HCT116 (cell line): ENCODE measurements at regions not wholly inside any gene's neighbourhood (a gene's known extent, or its start where the extent isn't known, plus 50 kb on each side); places are given as distances from the start of the nearest gene placed in this dataset.

ENCODE experiments used
- ATAC-seq: fragments of 200-7000 bp; cut with Tn5 transposase; 2 replicates; pipeline ENCODE4 v1.9.1; 2020; ENCODE audit warnings: mild to moderate bottlenecking, moderate library complexity
- BruUV-seq: library from RNA; stranded (reverse); fragments of 400-500 nt; replicated peaks from 2 replicates; lab custom pipeline; 2021; lab: Mats Ljungman, UMichigan
- CTCF ChIA-PET: fragments of 300-600 bp; sonication (Branson Sonifier 250); formaldehyde crosslinking; loops from one replicate; lab custom pipeline; 2021; ENCODE audit warnings: antibody characterized with exemption; lab: Charles Lee
- POLR2A ChIA-PET: fragments of 300-600, 350-600 bp; sonication (Branson Sonifier 250); formaldehyde crosslinking; loops from one replicate; lab custom pipeline; 2021; ENCODE audit warnings: antibody characterized with exemption; lab: Charles Lee
- RAD21 ChIA-PET, 2 experiments: fragments of 300-600 bp; sonication (Branson Sonifier 250); formaldehyde crosslinking; loops; one replicate each; lab custom pipeline; 2023; ENCODE audit warnings: low total read pairs in 2 of 2; ENCODE audit not compliant: uncharacterized antibody in 2 of 2, unreplicated experiment in 2 of 2, low non-redundant PET in 1 of 2; lab: Charles Lee
- DNase-seq: peaks from one replicate; pipeline ENCODE4 v3.0.0-alpha.2; 2010; ENCODE audit warnings: low read depth, low spot score
- H2AFZ ChIP-seq: fragments of 200-600 bp; shearing (Covaris generic), sonication (generic); 2 replicates; pipeline ENCODE4 v1.6.1; 2017; ENCODE audit warnings: low read depth, mixed run types, mixed read lengths, antibody characterized with exemption, low read length; ENCODE audit not compliant: poor library complexity, severe bottlenecking
- H3K27ac ChIP-seq: 2 replicates; pipeline ENCODE4 v1.5.1; 2012; ENCODE audit warnings: low read depth, low read length
- H3K27me3 ChIP-seq: fragments of 200-600 bp; sonication (generic); 2 replicates; pipeline ENCODE4 v1.6.1; 2016; ENCODE audit warnings: mixed run types, low read length, mixed read lengths; ENCODE audit not compliant: insufficient read depth
- H3K36me3 ChIP-seq, 2 experiments: fragments of 200-500 bp in 1 of 2; fragments of 200-600 bp in 1 of 2; sonication (Bioruptor generic) in 1 of 2; sonication (generic) in 1 of 2; 2 replicates each; pipeline versions ENCODE4 v1.5.1 to v1.6.1; 2014 to 2016; ENCODE audit warnings: low read length in 2 of 2, inconsistent platforms in 1 of 2, mixed read lengths in 1 of 2, mixed run types in 1 of 2; ENCODE audit not compliant: insufficient read depth in 2 of 2, control insufficient read depth in 1 of 2
- H3K4me1 ChIP-seq, 2 experiments: fragments of 200-600 bp in 1 of 2; sonication (generic) in 1 of 2; 2 replicates each; pipeline versions ENCODE4 v1.5.1 to v1.6.1; 2012 to 2017; ENCODE audit warnings: low read length in 2 of 2, inconsistent platforms in 1 of 2, mild to moderate bottlenecking in 1 of 2, mixed read lengths in 1 of 2, mixed run types in 1 of 2, moderate library complexity in 1 of 2; ENCODE audit not compliant: insufficient read depth in 2 of 2, control insufficient read depth in 1 of 2
- H3K4me2 ChIP-seq: fragments of 200-600 bp; sonication (generic); 2 replicates; pipeline ENCODE4 v1.6.1; 2017; ENCODE audit warnings: mixed run types, low read length, mixed read lengths
- H3K4me3 ChIP-seq, 2 experiments: fragments of 200-600 bp in 1 of 2; sonication (generic) in 1 of 2; replicated peaks in 1 of 2; 2 replicates each; pipeline ENCODE4 v1.5.1; 2011 to 2016; ENCODE audit warnings: low read length in 2 of 2, control low read depth in 1 of 2, low read depth in 1 of 2, mild to moderate bottlenecking in 1 of 2, mixed read lengths in 1 of 2, mixed run types in 1 of 2
- H3K79me2 ChIP-seq: fragments of 200-600 bp; sonication (generic); 2 replicates; pipeline ENCODE4 v1.6.1; 2017; ENCODE audit warnings: mild to moderate bottlenecking, mixed run types, low read length, moderate library complexity, mixed read lengths; ENCODE audit not compliant: insufficient read depth
- H3K9ac ChIP-seq: fragments of 200-600 bp; sonication (generic); 2 replicates; pipeline ENCODE4 v1.6.1; 2016; ENCODE audit warnings: low read length, mixed read lengths
- H3K9me2 ChIP-seq: fragments of 200-600 bp; sonication (generic), shearing (Covaris generic); 2 replicates; pipeline ENCODE4 v1.6.1; 2017; ENCODE audit warnings: mixed run types, mild to moderate bottlenecking, moderate library complexity; ENCODE audit not compliant: insufficient read depth
- H3K9me3 ChIP-seq, 2 experiments: fragments of 200-500 bp in 1 of 2; fragments of 200-600 bp in 1 of 2; sonication (Bioruptor generic) in 1 of 2; sonication (generic) in 1 of 2; 2 replicates each; pipeline ENCODE4 v1.6.1; 2014 to 2017; ENCODE audit warnings: low read length in 2 of 2, mixed read lengths in 2 of 2, inconsistent platforms in 1 of 2, low read depth in 1 of 2, mild to moderate bottlenecking in 1 of 2, mixed run types in 1 of 2, moderate library complexity in 1 of 2; ENCODE audit not compliant: control insufficient read depth in 1 of 2, insufficient read depth in 1 of 2
- H4K20me1 ChIP-seq: fragments of 200-600 bp; sonication (generic), shearing (Covaris generic); 2 replicates; pipeline ENCODE4 v1.6.1; 2017; ENCODE audit warnings: mixed run types, mild to moderate bottlenecking, moderate library complexity; ENCODE audit not compliant: insufficient read depth
- CBX3 ChIP-seq: IDR thresholded peaks from 2 replicates; pipeline ENCODE4 v1.6.1; 2012; ENCODE audit warnings: low read depth
- EZH2 ChIP-seq: fragments of 200-600 bp; sonication (generic); IDR thresholded peaks from 2 replicates; pipeline ENCODE4 v1.6.1; 2017; ENCODE audit warnings: antibody characterized with exemption, mixed run types
- EZH2phosphoT487 ChIP-seq: fragments of 200-600 bp; IDR thresholded peaks from 2 replicates; pipeline ENCODE4 v1.6.1; 2018; ENCODE audit warnings: antibody characterized with exemption, borderline replicate concordance
- FOSL1 ChIP-seq: IDR thresholded peaks from 2 replicates; pipeline ENCODE4 v1.6.1; 2012; ENCODE audit warnings: low read depth
- POLR2A ChIP-seq: IDR thresholded peaks from 2 replicates; pipeline ENCODE4 v1.7.0; 2011; ENCODE audit warnings: borderline replicate concordance; ENCODE audit not compliant: insufficient read depth, insufficient read length; ENCODE audit errors: extremely low read depth
- POLR2AphosphoS5 ChIP-seq: IDR thresholded peaks from 2 replicates; pipeline ENCODE4 v1.6.1; 2011; ENCODE audit warnings: mild to moderate bottlenecking, low read depth, low read length, moderate library complexity
- REST ChIP-seq: IDR thresholded peaks from 2 replicates; pipeline ENCODE4 v1.6.1; 2012; ENCODE audit warnings: low read depth
- SP1 ChIP-seq: IDR thresholded peaks from 2 replicates; pipeline ENCODE4 v1.6.1; 2012; ENCODE audit warnings: low read depth
- SRF ChIP-seq: IDR thresholded peaks from 2 replicates; pipeline ENCODE4 v1.6.1; 2012; ENCODE audit warnings: low read depth
- YY1 ChIP-seq: IDR thresholded peaks from 2 replicates; pipeline ENCODE4 v1.6.1; 2011; ENCODE audit warnings: low read length, low read depth, moderate library complexity, mild to moderate bottlenecking; ENCODE audit not compliant: insufficient replicate concordance; ENCODE audit errors: extremely low read depth
- ZFX ChIP-seq: fragments of 450-650 bp; IDR thresholded peaks from 2 replicates; pipeline ENCODE4 v1.6.1; 2017
- intact Hi-C: fragments of 100-400 bp; cut with micrococcal nuclease; formaldehyde crosslinking; loops from 2 replicates; pipeline ENCODE4 v1.10.0; 2022
- TF ChIP-seq, protein P1 (sequence below), 3 experiments: fragments of 200-600 bp in 1 of 3; sonication (generic) in 1 of 3; IDR thresholded peaks in 2 of 3; conservative IDR thresholded peaks in 1 of 3; 2 replicates each; pipeline ENCODE4 v1.5.1; 2012 to 2017; ENCODE audit warnings: low read depth in 2 of 3, low read length in 2 of 3, antibody characterized with exemption in 1 of 3, borderline replicate concordance in 1 of 3, control low read depth in 1 of 3, mild to moderate bottlenecking in 1 of 3, mixed read lengths in 1 of 3, mixed run types in 1 of 3, moderate library complexity in 1 of 3; ENCODE audit not compliant: insufficient read depth in 1 of 3

DNA sequence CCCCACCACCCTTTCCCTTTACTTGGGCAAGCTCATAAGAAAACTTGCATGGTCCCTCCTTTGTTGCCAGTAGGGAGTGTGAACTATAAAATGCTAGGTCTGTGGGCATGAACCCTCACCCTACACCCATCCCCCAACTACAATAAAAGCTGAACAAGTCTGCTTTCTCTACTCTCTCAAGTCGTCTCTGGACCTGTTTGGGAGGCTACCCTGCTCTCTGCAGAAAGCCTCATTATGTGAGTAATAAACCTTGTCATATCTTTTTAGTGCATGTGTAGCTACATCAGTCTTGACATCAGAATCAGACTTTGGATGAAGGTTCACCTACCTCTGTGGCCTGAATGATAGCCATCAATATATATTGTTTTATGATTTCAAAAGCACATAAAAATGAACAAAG, 155.4 kb upstream of the FAM241A start:
- ChIA-PET POLR2A (no interaction called here), RAD21 (no interaction called here), CTCF (no interaction called here)
- peaks cover 0 to 15% of the 10 kb centered on the region in 2 experiments; a peak in 2 of 4 replicates for H3K4me1 ChIP-seq
- TF ChIP-seq EZH2 (no peak), POLR2A (no peak), REST (no peak), CBX3 (no peak), FOSL1 (no peak), POLR2AphosphoS5 (no peak), EZH2phosphoT487 (no peak), SP1 (no peak), ZFX (no peak), YY1 (no peak), SRF (no peak)
- TF ChIP-seq, protein P1, sequence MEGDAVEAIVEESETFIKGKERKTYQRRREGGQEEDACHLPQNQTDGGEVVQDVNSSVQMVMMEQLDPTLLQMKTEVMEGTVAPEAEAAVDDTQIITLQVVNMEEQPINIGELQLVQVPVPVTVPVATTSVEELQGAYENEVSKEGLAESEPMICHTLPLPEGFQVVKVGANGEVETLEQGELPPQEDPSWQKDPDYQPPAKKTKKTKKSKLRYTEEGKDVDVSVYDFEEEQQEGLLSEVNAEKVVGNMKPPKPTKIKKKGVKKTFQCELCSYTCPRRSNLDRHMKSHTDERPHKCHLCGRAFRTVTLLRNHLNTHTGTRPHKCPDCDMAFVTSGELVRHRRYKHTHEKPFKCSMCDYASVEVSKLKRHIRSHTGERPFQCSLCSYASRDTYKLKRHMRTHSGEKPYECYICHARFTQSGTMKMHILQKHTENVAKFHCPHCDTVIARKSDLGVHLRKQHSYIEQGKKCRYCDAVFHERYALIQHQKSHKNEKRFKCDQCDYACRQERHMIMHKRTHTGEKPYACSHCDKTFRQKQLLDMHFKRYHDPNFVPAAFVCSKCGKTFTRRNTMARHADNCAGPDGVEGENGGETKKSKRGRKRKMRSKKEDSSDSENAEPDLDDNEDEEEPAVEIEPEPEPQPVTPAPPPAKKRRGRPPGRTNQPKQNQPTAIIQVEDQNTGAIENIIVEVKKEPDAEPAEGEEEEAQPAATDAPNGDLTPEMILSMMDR (IDR thresholded peaks at IDR 0.05 in 2 of 3, conservative IDR thresholded peaks at IDR 0.05 in 1 of 3; ENCODE audit: borderline replicate concordance in 1 of 3, insufficient read depth in 1 of 3, low read depth in 2 of 3, low read length in 2 of 3) = no peak
- no peak overlapping the region for H3K27ac ChIP-seq
- H4K20me1 ChIP-seq = no peaks in the 10 kb centered on the region
- BruUV-seq = no TSS peak
- DNase-seq (no peak), ATAC-seq (no peak)
- no peak overlapping the region for H2AFZ ChIP-seq
- H3K9me2 ChIP-seq = no peaks in the 10 kb centered on the region
- H3K4me3 ChIP-seq = no peak overlapping the region
- H3K9me3 ChIP-seq = no peaks in the 10 kb centered on the region
- H3K36me3 ChIP-seq = no peaks in the 10 kb centered on the region
- no peak overlapping the region for H3K9ac ChIP-seq
- H3K4me2 ChIP-seq = no peak overlapping the region
- H3K79me2 ChIP-seq = no peaks in the 10 kb centered on the region
- intact Hi-C loops = no loop called here
- no peaks in the 10 kb centered on the region for H3K27me3 ChIP-seq
